Suprapubic skin (tissue), 4 donors: ENCODE measurements at regions not wholly inside any gene's neighbourhood (a gene's known extent, or its start where the extent isn't known, plus 50 kb on each side); places are given as distances from the start of the nearest gene placed in this dataset.

ENCODE experiments used
- DNase-seq, 2 donors: peaks; one replicate each; pipeline ENCODE4 v3.0.0-alpha.2; 2019; ENCODE audit warnings: low spot score in 2 of 2
- H3K27ac ChIP-seq: fragments of 200-600 bp; sonication (generic); one replicate; pipeline ENCODE4 v1.5.1; 2019
- H3K27me3 ChIP-seq: fragments of 200-600 bp; sonication (generic); one replicate; pipeline ENCODE4 v1.5.1; 2019
- H3K36me3 ChIP-seq: fragments of 200-600 bp; sonication (generic); one replicate; pipeline ENCODE4 v1.5.1; 2019
- H3K4me1 ChIP-seq: fragments of 200-600 bp; sonication (generic); one replicate; pipeline ENCODE4 v1.5.1; 2019
- H3K4me3 ChIP-seq: fragments of 200-600 bp; sonication (generic); one replicate; pipeline ENCODE4 v1.5.1; 2019; ENCODE audit warnings: mild to moderate bottlenecking
- H3K9me3 ChIP-seq: fragments of 200-600 bp; sonication (generic); one replicate; pipeline ENCODE4 v1.5.1; 2019
- EP300 ChIP-seq: sonication (generic); formaldehyde crosslinking; IDR thresholded peaks from one replicate; pipeline ENCODE4 v1.6.1; 2017; ENCODE audit warnings: antibody characterized with exemption
- POLR2A ChIP-seq, 2 donors: fragments of 450-650 bp; IDR thresholded peaks; one replicate each; pipeline ENCODE4 v1.6.1; 2017; ENCODE audit warnings: antibody characterized with exemption in 2 of 2, mild to moderate bottlenecking in 2 of 2, moderate library complexity in 2 of 2
- POLR2AphosphoS5 ChIP-seq, 3 donors: sonication (generic); formaldehyde crosslinking; IDR thresholded peaks; one replicate each; pipeline ENCODE4 v1.6.1; 2017; ENCODE audit warnings: antibody characterized with exemption in 3 of 3
- WGBS: methylation state at CpG from one replicate; pipeline ENCODE4 v1.1.5; 2018; 5-methylcytosine and 5-hydroxymethylcytosine counted together
- TF ChIP-seq, protein P1 (sequence below), 2 donors: fragments of 200-600 bp in 1 of 2; fragments of 450-650 bp in 1 of 2; sonication (generic) in 1 of 2; IDR thresholded peaks; one replicate each; pipeline ENCODE4 v1.5.1; 2016 to 2019; ENCODE audit warnings: antibody characterized with exemption in 2 of 2, mild to moderate bottlenecking in 1 of 2, moderate library complexity in 1 of 2

DNA sequence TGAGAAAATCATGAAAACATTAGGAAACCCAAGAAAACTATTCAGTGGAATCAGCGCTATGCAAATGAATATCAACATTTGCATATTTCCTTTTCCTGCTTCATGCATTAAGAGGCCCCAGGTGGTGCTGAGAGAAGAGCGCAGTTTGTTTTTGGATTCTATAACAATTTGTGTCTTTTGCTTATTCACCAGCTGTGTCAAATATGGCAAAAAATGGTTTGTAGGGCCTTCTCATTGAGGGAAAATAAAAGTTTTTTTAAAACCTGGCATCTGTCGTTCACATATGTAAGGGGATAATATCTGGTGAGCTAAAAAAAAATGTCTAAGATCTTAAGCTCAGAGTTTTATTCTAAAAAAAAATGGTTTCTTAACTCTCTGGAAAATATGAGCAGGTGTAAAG lies 122.5 kb upstream of the ROBO2 start:
- WGBS = 82% methylated on average over 3 of the region's 3 CpGs
- no peaks in the 10 kb centered on the region for H3K9me3 ChIP-seq
- no peak overlapping the region for H3K27ac ChIP-seq
- no peak overlapping the region for H3K4me3 ChIP-seq
- H3K4me1 ChIP-seq = no peaks in the 10 kb centered on the region
- DNase-seq = no peak
- no peaks in the 10 kb centered on the region for H3K27me3 ChIP-seq
- TF ChIP-seq, protein P1, sequence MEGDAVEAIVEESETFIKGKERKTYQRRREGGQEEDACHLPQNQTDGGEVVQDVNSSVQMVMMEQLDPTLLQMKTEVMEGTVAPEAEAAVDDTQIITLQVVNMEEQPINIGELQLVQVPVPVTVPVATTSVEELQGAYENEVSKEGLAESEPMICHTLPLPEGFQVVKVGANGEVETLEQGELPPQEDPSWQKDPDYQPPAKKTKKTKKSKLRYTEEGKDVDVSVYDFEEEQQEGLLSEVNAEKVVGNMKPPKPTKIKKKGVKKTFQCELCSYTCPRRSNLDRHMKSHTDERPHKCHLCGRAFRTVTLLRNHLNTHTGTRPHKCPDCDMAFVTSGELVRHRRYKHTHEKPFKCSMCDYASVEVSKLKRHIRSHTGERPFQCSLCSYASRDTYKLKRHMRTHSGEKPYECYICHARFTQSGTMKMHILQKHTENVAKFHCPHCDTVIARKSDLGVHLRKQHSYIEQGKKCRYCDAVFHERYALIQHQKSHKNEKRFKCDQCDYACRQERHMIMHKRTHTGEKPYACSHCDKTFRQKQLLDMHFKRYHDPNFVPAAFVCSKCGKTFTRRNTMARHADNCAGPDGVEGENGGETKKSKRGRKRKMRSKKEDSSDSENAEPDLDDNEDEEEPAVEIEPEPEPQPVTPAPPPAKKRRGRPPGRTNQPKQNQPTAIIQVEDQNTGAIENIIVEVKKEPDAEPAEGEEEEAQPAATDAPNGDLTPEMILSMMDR (IDR thresholded peaks at IDR 0.05) = no peak
- TF ChIP-seq POLR2A (IDR thresholded peaks at IDR 0.05) = no peak
- TF ChIP-seq POLR2AphosphoS5 (IDR thresholded peaks at IDR 0.05) = no peak
- TF ChIP-seq EP300 = no peak
- H3K36me3 ChIP-seq = no peaks in the 10 kb centered on the region

DNA sequence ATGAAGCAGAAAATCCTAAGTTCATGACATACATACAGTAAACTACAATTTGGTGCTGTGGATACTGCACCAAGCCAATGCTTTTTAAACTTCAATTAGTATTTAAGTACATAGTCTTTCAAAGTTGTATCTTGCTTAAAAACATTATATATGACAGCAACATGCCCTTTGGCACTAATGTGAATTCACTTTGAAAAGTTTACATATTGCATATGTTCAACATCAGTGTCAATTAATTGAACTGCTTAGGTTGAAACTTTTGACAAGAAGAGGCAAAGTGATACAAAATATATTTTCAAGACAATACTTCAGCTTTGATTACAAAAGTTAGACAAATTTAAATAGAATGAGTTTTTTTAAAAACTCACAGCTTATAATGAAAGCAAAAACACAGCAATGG lies 119.4 kb upstream of the ROBO2 start:
- no peak overlapping the region for H3K4me3 ChIP-seq
- no peaks in the 10 kb centered on the region for H3K4me1 ChIP-seq
- H3K27me3 ChIP-seq = no peaks in the 10 kb centered on the region
- H3K36me3 ChIP-seq = no peaks in the 10 kb centered on the region
- no peak for DNase-seq
- no peaks in the 10 kb centered on the region for H3K9me3 ChIP-seq
- TF ChIP-seq, protein P1 (IDR thresholded peaks at IDR 0.05) = no peak
- TF ChIP-seq EP300 (no peak), POLR2AphosphoS5 (IDR thresholded peaks at IDR 0.05) (no peak), POLR2A (IDR thresholded peaks at IDR 0.05) (no peak)
- no peak overlapping the region for H3K27ac ChIP-seq

DNA sequence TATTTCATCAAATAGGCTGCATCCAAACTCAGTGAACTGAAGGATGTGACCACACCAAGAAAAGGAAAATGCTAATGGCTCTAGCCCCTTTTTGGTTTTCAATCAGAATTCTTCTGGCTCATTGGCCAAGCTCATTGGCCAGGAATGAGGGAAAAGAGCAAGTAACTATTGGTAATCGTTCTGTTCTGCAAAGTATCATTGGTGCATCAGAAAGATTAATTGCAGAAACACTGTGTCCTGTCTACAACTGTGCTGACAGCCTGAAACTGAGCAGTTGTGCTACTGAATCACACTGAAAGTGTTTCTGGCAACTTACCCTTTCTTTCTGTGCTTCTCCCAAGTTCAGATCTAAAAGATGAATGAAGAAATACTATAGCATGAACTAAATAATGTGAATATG lies 116.4 kb upstream of the ROBO2 start:
- no peaks in the 10 kb centered on the region for H3K9me3 ChIP-seq
- no peaks in the 10 kb centered on the region for H3K27me3 ChIP-seq
- no peaks in the 10 kb centered on the region for H3K36me3 ChIP-seq
- DNase-seq = no peak
- 50% methylated on average over 1 of the region's 1 CpG for WGBS
- TF ChIP-seq, protein P1 (IDR thresholded peaks at IDR 0.05) = no peak
- TF ChIP-seq POLR2A (IDR thresholded peaks at IDR 0.05) (no peak), EP300 (no peak)
- no peak overlapping the region for H3K27ac ChIP-seq
- no peak overlapping the region for H3K4me3 ChIP-seq
- H3K4me1 ChIP-seq = no peaks in the 10 kb centered on the region

DNA sequence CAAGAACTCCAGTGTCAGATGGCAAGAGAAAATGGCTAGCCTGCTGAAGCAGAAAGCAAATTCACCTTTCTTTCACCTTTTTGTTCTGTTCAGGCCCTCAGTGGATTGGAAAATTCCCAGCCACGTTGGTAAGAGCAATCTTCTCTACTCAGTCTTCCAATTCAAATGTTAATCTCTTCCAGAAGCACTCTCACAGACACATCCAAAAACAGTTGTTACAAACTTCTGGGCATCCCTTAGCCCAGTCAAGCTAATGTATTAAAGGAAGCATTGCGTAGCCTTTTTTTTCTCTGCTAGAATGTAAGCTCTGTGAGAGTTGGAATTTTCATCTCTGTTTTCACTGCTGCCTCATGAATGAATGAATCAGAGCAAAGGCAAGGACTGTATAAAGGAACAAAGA lies 109.2 kb upstream of the ROBO2 start:
- no peak for TF ChIP-seq EP300
- TF ChIP-seq POLR2AphosphoS5 (IDR thresholded peaks at IDR 0.05) = no peak
- TF ChIP-seq, protein P1 (IDR thresholded peaks at IDR 0.05) = no peak
- TF ChIP-seq POLR2A (IDR thresholded peaks at IDR 0.05) = no peak
- WGBS = 60% methylated on average over 2 of the region's 2 CpGs
- no peaks in the 10 kb centered on the region for H3K4me1 ChIP-seq
- H3K27me3 ChIP-seq = no peaks in the 10 kb centered on the region
- no peak for DNase-seq
- H3K27ac ChIP-seq = no peak overlapping the region
- H3K4me3 ChIP-seq = no peak overlapping the region
- H3K36me3 ChIP-seq = no peaks in the 10 kb centered on the region
- no peaks in the 10 kb centered on the region for H3K9me3 ChIP-seq

DNA sequence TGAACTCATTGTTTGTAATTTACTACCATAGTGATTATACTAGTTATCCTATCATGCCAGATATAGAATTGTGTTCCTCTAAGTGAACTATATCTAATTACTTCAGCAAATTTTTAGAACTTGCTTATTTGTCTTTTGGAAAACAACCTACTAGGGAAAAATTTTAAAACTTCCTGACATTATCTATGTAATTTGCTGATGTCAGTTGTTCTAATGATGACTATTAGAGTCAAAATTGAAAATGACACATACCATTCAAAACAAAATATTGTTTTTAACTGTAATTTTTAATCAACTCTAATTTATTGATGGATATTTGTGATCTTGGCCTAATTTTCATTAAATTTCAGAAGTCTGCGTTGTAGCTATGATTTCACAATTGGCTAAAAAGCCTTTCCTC lies 106.7 kb upstream of the ROBO2 start:
- Histone ChIP-seq H3K27me3 (no peaks in the 10 kb centered on the region), H3K4me1 (no peaks in the 10 kb centered on the region), H3K27ac (no peak overlapping the region), H3K36me3 (no peaks in the 10 kb centered on the region), H3K9me3 (no peaks in the 10 kb centered on the region), H3K4me3 (no peak overlapping the region)
- WGBS = 53% methylated on average over 1 of the region's 1 CpG
- DNase-seq = no peak
- TF ChIP-seq, protein P1 (IDR thresholded peaks at IDR 0.05) = no peak
- TF ChIP-seq EP300 (no peak), POLR2A (IDR thresholded peaks at IDR 0.05) (no peak), POLR2AphosphoS5 (IDR thresholded peaks at IDR 0.05) (no peak)
